Endothelial cell (in vitro differentiated cells): ENCODE measurements at regions not wholly inside any gene's neighbourhood (a gene's known extent, or its start where the extent isn't known, plus 50 kb on each side); places are given as distances from the start of the nearest gene placed in this dataset.
"Not testable (repeated sequence)": the region's sequence is repeated elsewhere in the genome, so short reads cannot be mapped to it uniquely, and the experiment has no call there.

Experiments
- DNase-seq: peaks from one replicate; pipeline ENCODE4 v3.0.0; 2021; ENCODE audit warnings: low spot score
- H3K27ac Mint-ChIP-seq: one replicate; pipeline ENCODE4 v1.8.0; 2021; ENCODE audit warnings: mixed read lengths, inconsistent platforms; ENCODE audit not compliant: unreplicated experiment
- H3K27me3 Mint-ChIP-seq: one replicate; pipeline ENCODE4 v1.8.0; 2021; ENCODE audit warnings: mild to moderate bottlenecking, moderate library complexity, mixed read lengths, inconsistent platforms; ENCODE audit not compliant: unreplicated experiment
- H3K36me3 Mint-ChIP-seq: one replicate; pipeline ENCODE4 v1.8.0; 2021; ENCODE audit warnings: mild to moderate bottlenecking, low read depth, mixed read lengths, inconsistent platforms; ENCODE audit not compliant: unreplicated experiment
- H3K4me1 Mint-ChIP-seq: one replicate; pipeline ENCODE4 v1.8.0; 2021; ENCODE audit warnings: mild to moderate bottlenecking, mixed read lengths, inconsistent platforms; ENCODE audit not compliant: unreplicated experiment
- H3K4me3 Mint-ChIP-seq: one replicate; pipeline ENCODE4 v1.8.0; 2021; ENCODE audit warnings: mild to moderate bottlenecking, mixed read lengths, inconsistent platforms; ENCODE audit not compliant: unreplicated experiment
- H3K9me3 Mint-ChIP-seq: one replicate; pipeline ENCODE4 v1.8.0; 2021; ENCODE audit warnings: mixed read lengths, inconsistent platforms; ENCODE audit not compliant: unreplicated experiment
- TF ChIP-seq, protein P1 (sequence below): fragments of 200-600 bp; sonication (generic); IDR thresholded peaks from one replicate; pipeline ENCODE4 v1.5.0; 2021; ENCODE audit warnings: antibody characterized with exemption; ENCODE audit not compliant: unreplicated experiment

- no peaks in the 10 kb centered on the region for H3K36me3 Mint-ChIP-seq
- H3K27me3 Mint-ChIP-seq: no peaks in the 10 kb centered on the region
- H3K27ac Mint-ChIP-seq: no peak overlapping the region
- no peak for DNase-seq
- no peak overlapping the region for H3K4me3 Mint-ChIP-seq
- TF ChIP-seq, protein P1, sequence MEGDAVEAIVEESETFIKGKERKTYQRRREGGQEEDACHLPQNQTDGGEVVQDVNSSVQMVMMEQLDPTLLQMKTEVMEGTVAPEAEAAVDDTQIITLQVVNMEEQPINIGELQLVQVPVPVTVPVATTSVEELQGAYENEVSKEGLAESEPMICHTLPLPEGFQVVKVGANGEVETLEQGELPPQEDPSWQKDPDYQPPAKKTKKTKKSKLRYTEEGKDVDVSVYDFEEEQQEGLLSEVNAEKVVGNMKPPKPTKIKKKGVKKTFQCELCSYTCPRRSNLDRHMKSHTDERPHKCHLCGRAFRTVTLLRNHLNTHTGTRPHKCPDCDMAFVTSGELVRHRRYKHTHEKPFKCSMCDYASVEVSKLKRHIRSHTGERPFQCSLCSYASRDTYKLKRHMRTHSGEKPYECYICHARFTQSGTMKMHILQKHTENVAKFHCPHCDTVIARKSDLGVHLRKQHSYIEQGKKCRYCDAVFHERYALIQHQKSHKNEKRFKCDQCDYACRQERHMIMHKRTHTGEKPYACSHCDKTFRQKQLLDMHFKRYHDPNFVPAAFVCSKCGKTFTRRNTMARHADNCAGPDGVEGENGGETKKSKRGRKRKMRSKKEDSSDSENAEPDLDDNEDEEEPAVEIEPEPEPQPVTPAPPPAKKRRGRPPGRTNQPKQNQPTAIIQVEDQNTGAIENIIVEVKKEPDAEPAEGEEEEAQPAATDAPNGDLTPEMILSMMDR: no peak
- H3K4me1 Mint-ChIP-seq: no peaks in the 10 kb centered on the region
- no peaks in the 10 kb centered on the region for H3K9me3 Mint-ChIP-seq
These were observed 104.7 kb downstream of the GPR85 start for GRCh38 chr7:112981966-112982365.

DNA sequence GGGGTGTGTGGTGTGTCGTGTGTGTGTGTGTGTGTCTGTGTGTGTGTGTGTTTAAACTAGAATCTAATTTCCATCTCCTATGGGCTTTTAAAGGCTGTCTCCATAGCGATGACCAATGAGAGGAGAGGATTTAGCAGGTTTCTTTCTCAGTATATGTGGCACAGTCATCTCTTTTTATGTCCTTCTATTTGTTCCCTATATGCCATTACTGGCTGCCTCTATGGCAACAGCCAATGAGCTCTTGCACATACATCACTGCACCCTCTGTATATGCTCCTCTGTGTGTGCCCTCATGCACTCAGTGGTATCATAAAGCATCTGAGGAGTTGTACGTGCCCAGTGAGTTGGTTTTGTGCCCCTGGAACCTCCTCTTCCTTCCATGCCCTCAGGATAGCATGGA lies 107.6 kb downstream of the GPR85 start:
- H3K4me3 Mint-ChIP-seq, H3K9me3 Mint-ChIP-seq, H3K27me3 Mint-ChIP-seq, H3K4me1 Mint-ChIP-seq, DNase-seq, H3K27ac Mint-ChIP-seq, H3K36me3 Mint-ChIP-seq: not testable (repeated sequence)

DNA sequence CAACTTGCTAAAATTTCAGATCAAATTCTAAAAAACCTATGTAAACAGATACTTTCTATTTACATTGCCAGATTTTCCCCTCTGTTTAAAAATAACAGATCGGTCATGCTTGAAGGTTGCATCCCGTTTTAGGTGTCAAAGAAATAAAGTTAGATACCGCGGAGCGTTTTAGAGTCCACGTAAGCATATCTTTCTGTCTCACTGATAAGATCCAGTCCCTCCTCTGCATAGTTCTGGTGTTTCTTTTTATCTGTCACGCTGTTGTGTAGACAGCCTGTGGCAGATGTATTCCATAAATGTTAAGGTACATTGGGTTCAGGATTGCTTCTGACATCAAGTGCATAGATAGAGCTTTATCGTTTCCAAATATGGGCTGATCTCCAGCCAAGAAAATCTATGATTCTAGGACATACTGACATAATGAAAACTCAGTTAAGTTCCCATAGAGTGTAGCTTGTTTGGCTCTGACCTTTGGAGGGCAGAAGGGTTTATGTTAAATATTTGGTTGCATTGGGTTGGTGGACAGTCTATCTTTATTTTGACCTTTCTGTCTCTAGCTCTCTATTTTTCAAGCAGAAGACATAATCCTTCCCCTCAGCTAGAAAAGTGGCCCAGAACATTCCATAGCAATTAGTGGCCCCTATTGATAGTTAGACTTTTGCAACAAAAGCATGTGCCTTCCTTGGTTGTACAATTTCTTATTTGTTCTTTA lies 109.2 kb downstream of the GPR85 start:
- H3K27ac Mint-ChIP-seq, DNase-seq, H3K9me3 Mint-ChIP-seq, H3K4me3 Mint-ChIP-seq, H3K4me1 Mint-ChIP-seq, H3K27me3 Mint-ChIP-seq, H3K36me3 Mint-ChIP-seq: not testable (repeated sequence)

DNA sequence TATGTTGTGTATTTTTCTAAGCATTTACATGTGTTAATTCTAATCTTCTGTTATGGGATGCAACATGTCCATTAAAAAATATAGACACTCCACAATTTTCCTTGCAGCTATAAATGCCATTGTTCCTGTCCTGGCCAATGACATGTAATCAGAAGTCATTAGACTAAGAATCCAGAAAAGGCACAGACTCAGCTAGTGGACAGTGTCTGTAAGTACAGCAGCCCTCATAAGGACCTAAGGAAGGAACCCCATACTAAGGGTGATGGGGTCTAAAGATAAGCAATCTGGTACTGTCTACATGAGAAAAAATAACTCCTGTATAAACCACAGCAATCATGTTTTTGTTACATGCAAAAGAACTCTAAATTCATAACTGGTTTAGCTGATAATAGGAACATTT lies 115.9 kb downstream of the GPR85 start:
- no peak for DNase-seq
- Mint-ChIP-seq H3K27ac (no peak overlapping the region), H3K4me3 (no peak overlapping the region), H3K27me3 (peaks cover 4% of the 10 kb centered on the region), H3K9me3 (no peaks in the 10 kb centered on the region), H3K4me1 (no peaks in the 10 kb centered on the region), H3K36me3 (no peaks in the 10 kb centered on the region)
- TF ChIP-seq, protein P1: no peak

GRCh38 chr7:112969946-112970345 lies 116.7 kb downstream of the GPR85 start:
- DNase-seq: no peak
- TF ChIP-seq, protein P1: no peak
- Mint-ChIP-seq H3K36me3 (no peaks in the 10 kb centered on the region), H3K27ac (no peak overlapping the region), H3K27me3 (peaks cover 4% of the 10 kb centered on the region), H3K9me3 (no peaks in the 10 kb centered on the region), H3K4me1 (no peaks in the 10 kb centered on the region), H3K4me3 (no peak overlapping the region)

GRCh38 chr7:112965506-112965905 lies 121.1 kb downstream of the GPR85 start:
- no peak overlapping the region for H3K4me3 Mint-ChIP-seq
- no peaks in the 10 kb centered on the region for H3K9me3 Mint-ChIP-seq
- no peak for DNase-seq
- TF ChIP-seq, protein P1: no peak
- peaks cover 2% of the 10 kb centered on the region for H3K4me1 Mint-ChIP-seq
- H3K27ac Mint-ChIP-seq: no peak overlapping the region
- no peaks in the 10 kb centered on the region for H3K27me3 Mint-ChIP-seq
- no peaks in the 10 kb centered on the region for H3K36me3 Mint-ChIP-seq
